ENCODE measurements at regions not wholly inside any gene's neighbourhood (a gene's known extent, or its start where the extent isn't known, plus 50 kb on each side); places are given as distances from the start of the nearest gene placed in this dataset.
"Not testable (repeated sequence)": the region's sequence is repeated elsewhere in the genome, so short reads cannot be mapped to it uniquely, and the experiment has no call there.

DNA sequence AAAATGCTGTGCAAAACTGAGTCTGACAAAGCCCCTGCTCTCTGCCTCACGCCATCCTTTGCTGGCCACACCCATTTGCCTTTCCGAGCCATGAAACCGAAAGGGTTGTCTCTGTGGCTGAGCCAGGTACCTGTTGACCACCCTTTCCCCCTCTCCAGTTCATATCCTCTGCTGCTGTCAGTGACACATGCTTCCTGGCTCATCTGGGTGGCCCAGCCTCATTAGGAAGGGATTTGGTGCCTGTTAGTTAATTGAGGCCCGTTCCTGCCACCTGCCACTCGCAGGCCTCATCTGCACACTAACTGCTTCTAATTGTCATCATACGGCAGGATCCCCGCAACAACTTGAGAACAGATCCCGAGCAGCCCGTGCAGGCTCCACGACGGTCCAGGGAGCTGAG, 79.2 kb downstream of the OLIG1 start:
- Histone ChIP-seq H3K4me1 (ENCODE audit: low read length) (no peaks in the 10 kb centered on the region), H3K36me3 (replicated peaks; ENCODE audit: low read depth, low read length) (no peaks in the 10 kb centered on the region), H3K27me3 (ENCODE audit: low read depth, low read length) (peaks cover 22% of the 10 kb centered on the region), H3K4me2 (ENCODE audit: low read length) (no peak overlapping the region), H2AFZ (ENCODE audit: low read depth, low read length) (no peak overlapping the region), H3K4me3 (ENCODE audit: low read length) (no peak overlapping the region), H3K79me2 (ENCODE audit: low read length) (no peaks in the 10 kb centered on the region), H3K9me3 (ENCODE audit: insufficient read depth, low read length) (no peaks in the 10 kb centered on the region), H4K20me1 (ENCODE audit: insufficient read depth, low read length) (no peaks in the 10 kb centered on the region), H3K27ac (ENCODE audit: low read length) (no peak overlapping the region), H3K9ac (ENCODE audit: low read length) (no peak overlapping the region)
- TF ChIP-seq, protein P1, sequence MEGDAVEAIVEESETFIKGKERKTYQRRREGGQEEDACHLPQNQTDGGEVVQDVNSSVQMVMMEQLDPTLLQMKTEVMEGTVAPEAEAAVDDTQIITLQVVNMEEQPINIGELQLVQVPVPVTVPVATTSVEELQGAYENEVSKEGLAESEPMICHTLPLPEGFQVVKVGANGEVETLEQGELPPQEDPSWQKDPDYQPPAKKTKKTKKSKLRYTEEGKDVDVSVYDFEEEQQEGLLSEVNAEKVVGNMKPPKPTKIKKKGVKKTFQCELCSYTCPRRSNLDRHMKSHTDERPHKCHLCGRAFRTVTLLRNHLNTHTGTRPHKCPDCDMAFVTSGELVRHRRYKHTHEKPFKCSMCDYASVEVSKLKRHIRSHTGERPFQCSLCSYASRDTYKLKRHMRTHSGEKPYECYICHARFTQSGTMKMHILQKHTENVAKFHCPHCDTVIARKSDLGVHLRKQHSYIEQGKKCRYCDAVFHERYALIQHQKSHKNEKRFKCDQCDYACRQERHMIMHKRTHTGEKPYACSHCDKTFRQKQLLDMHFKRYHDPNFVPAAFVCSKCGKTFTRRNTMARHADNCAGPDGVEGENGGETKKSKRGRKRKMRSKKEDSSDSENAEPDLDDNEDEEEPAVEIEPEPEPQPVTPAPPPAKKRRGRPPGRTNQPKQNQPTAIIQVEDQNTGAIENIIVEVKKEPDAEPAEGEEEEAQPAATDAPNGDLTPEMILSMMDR (IDR thresholded peaks at IDR 0.05; ENCODE audit: low read depth, low read length) = no peak
- TF ChIP-seq EZH2phosphoT487 (IDR thresholded peaks at IDR 0.05; ENCODE audit: low read depth) = no peak

GRCh38 chr21:33150968-33151367, 78.8 kb upstream of the IFNAR2 start:
- H3K36me3 ChIP-seq (replicated peaks; ENCODE audit: low read depth, low read length); H4K20me1 ChIP-seq (ENCODE audit: insufficient read depth, low read length); H3K4me1 ChIP-seq (ENCODE audit: low read length); H2AFZ ChIP-seq (ENCODE audit: low read depth, low read length); H3K9me3 ChIP-seq (ENCODE audit: insufficient read depth, low read length); H3K9ac ChIP-seq (ENCODE audit: low read length); H3K4me3 ChIP-seq (ENCODE audit: low read length); H3K4me2 ChIP-seq (ENCODE audit: low read length); H3K27ac ChIP-seq (ENCODE audit: low read length); H3K79me2 ChIP-seq (ENCODE audit: low read length): not testable (repeated sequence)
- H3K27me3 ChIP-seq (ENCODE audit: low read depth, low read length) = peaks cover 17% of the 10 kb centered on the region

DNA sequence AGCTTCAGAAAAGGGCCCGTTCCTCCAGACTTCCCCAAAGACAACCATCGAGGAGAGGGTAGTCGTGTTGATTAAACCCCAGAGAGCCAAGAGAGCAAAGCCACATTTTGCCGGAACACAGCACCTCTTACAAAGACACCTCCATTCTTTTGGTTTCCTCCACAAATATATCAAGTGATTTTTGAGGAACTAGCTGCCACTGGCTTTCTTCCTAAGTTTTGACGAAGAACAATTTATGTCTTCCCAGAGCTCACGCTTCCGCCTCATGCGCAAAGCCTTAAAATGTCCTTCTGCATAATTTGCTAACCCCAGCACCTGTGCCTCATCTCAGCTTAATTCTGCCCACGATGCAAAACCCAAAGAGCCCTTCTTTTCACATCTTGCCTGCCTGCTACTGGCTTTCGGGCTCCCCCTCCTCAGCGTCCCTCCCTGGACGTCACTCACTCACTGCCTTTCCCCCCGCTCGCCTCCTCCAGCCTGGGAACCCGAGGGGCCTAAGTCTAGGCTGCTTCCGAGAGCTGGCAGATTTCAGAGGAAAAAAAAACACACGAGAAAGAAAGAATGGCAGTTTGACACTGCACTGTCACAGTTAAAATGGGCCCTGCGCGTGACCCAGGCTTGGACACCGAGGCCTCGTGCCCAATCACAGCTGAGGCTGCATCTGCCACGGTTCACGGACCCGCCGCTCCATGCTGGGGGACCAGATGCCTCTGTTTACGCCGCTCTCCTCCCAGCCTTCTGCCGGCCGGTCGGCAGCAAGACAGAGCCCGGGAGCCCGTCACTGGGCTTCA, 77.6 kb upstream of the IFNAR2 start:
- Histone ChIP-seq H3K9ac (ENCODE audit: low read length) (no peak overlapping the region), H3K79me2 (ENCODE audit: low read length) (no peaks in the 10 kb centered on the region), H3K4me2 (ENCODE audit: low read length) (no peak overlapping the region), H2AFZ (ENCODE audit: low read depth, low read length) (no peak overlapping the region), H3K27me3 (ENCODE audit: low read depth, low read length) (peaks cover 14% of the 10 kb centered on the region), H4K20me1 (ENCODE audit: insufficient read depth, low read length) (no peaks in the 10 kb centered on the region), H3K4me1 (ENCODE audit: low read length) (no peaks in the 10 kb centered on the region), H3K4me3 (ENCODE audit: low read length) (no peak overlapping the region), H3K9me3 (ENCODE audit: insufficient read depth, low read length) (no peaks in the 10 kb centered on the region), H3K36me3 (replicated peaks; ENCODE audit: low read depth, low read length) (no peaks in the 10 kb centered on the region), H3K27ac (ENCODE audit: low read length) (no peak overlapping the region)
- TF ChIP-seq, protein P1 (IDR thresholded peaks at IDR 0.05; ENCODE audit: low read depth, low read length) = no peak
- TF ChIP-seq EZH2phosphoT487 (IDR thresholded peaks at IDR 0.05; ENCODE audit: low read depth) = no peak

DNA sequence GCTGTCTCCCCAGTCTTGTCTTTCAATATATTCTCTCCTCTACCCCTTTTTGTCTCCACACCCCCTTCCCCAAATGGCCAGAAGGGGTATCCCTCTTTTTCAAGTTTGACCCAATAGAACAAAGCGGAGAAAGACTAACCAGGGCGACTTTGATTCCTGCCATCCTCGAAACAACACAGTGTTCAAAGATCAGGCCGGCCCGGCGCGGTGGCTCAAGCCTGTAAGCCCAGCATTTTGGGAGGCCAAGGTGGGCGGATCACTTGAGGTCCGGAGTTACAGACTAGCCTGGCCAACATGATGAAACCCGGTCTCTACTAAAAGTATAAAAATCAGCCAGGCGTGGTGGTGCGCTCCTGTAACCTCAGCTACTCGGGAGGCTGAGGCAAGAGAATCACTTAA, 77.0 kb upstream of the IFNAR2 start:
- Histone ChIP-seq H3K27me3 (ENCODE audit: low read depth, low read length) (peaks cover 14% of the 10 kb centered on the region), H3K4me1 (ENCODE audit: low read length) (no peaks in the 10 kb centered on the region), H3K9ac (ENCODE audit: low read length) (no peak overlapping the region), H3K4me2 (ENCODE audit: low read length) (no peak overlapping the region), H2AFZ (ENCODE audit: low read depth, low read length) (no peak overlapping the region), H3K9me3 (ENCODE audit: insufficient read depth, low read length) (no peaks in the 10 kb centered on the region), H3K27ac (ENCODE audit: low read length) (no peak overlapping the region), H3K79me2 (ENCODE audit: low read length) (no peaks in the 10 kb centered on the region), H4K20me1 (ENCODE audit: insufficient read depth, low read length) (no peaks in the 10 kb centered on the region), H3K4me3 (ENCODE audit: low read length) (no peak overlapping the region), H3K36me3 (replicated peaks; ENCODE audit: low read depth, low read length) (no peaks in the 10 kb centered on the region)
- TF ChIP-seq, protein P1 (IDR thresholded peaks at IDR 0.05; ENCODE audit: low read depth, low read length) = no peak
- no peak for TF ChIP-seq EZH2phosphoT487 (IDR thresholded peaks at IDR 0.05; ENCODE audit: low read depth)
